Endothelial cell of umbilical vein (primary cell): ENCODE measurements at regions not wholly inside any gene's neighbourhood (a gene's known extent, or its start where the extent isn't known, plus 50 kb on each side); places are given as distances from the start of the nearest gene placed in this dataset.

Experiments
- BruUV-seq: library from RNA; stranded (reverse); fragments of 400-500 nt; replicated peaks from 2 replicates; lab custom pipeline; 2021; lab: Mats Ljungman, UMichigan
- CTCF ChIA-PET: fragments of 300-600, 350-600 bp; sonication (Branson Sonifier 250); formaldehyde crosslinking; loops from one replicate; lab custom pipeline; 2021; ENCODE audit warnings: antibody characterized with exemption, inconsistent platforms; lab: Charles Lee
- POLR2A ChIA-PET: fragments of 300-600, 350-600 bp; sonication (Branson Sonifier 250); formaldehyde crosslinking; loops from one replicate; lab custom pipeline; 2021; ENCODE audit warnings: antibody characterized with exemption, inconsistent platforms; lab: Charles Lee
- DNase-seq: peaks from one replicate; pipeline ENCODE4 v3.0.0-alpha.2; 2011; ENCODE audit warnings: low read depth, low spot score
- FAIRE-seq: peaks from 2 replicates; lab custom pipeline; 2011; peaks lifted over from hg19 to GRCh38; lab: Jason Lieb, UNC
- H2AFZ ChIP-seq: 2 replicates; pipeline ENCODE4 v1.6.0; 2012; ENCODE audit warnings: low read depth, low read length, control low read depth, inconsistent platforms
- H3K27ac ChIP-seq: 2 replicates; pipeline ENCODE4 v1.5.1; 2011; ENCODE audit warnings: low read depth, mild to moderate bottlenecking, control low read depth, low read length, moderate library complexity; ENCODE audit not compliant: insufficient read depth
- H3K27me3 ChIP-seq, 2 experiments: 2 replicates each; pipeline versions ENCODE4 v1.6.0 to v1.6.1; 2011; ENCODE audit warnings: low read length in 2 of 2, mixed read lengths in 1 of 2; ENCODE audit not compliant: control insufficient read depth in 2 of 2, insufficient read depth in 2 of 2
- H3K36me3 ChIP-seq, 2 experiments: 2 replicates in 1 of 2; 3 replicates in 1 of 2; pipeline ENCODE4 v1.5.1; 2011; ENCODE audit warnings: low read length in 2 of 2, mild to moderate bottlenecking in 1 of 2, moderate library complexity in 1 of 2; ENCODE audit not compliant: control insufficient read depth in 2 of 2, insufficient read depth in 2 of 2; ENCODE audit errors: extremely low read depth in 1 of 2
- H3K4me1 ChIP-seq: 3 replicates; pipeline ENCODE4 v1.5.1; 2011; ENCODE audit warnings: mild to moderate bottlenecking, low read length; ENCODE audit not compliant: control insufficient read depth, insufficient read depth; ENCODE audit errors: extremely low read depth
- H3K4me2 ChIP-seq: 2 replicates; pipeline ENCODE4 v1.6.1; 2011; ENCODE audit warnings: low read length, control low read depth, mixed read lengths; ENCODE audit not compliant: insufficient read depth
- H3K4me3 ChIP-seq, 3 experiments: fragments of 200-600 bp in 1 of 3; sonication (generic), shearing (Covaris generic) in 1 of 3; replicated peaks in 1 of 3; 2 replicates each; pipeline ENCODE4 v1.5.1; 2011 to 2016; ENCODE audit warnings: control low read depth in 3 of 3, low read length in 3 of 3, mild to moderate bottlenecking in 2 of 3, inconsistent platforms in 1 of 3, low read depth in 1 of 3, moderate library complexity in 1 of 3; ENCODE audit not compliant: insufficient read depth in 1 of 3
- H3K79me2 ChIP-seq: 2 replicates; pipeline ENCODE4 v1.6.0; 2012; ENCODE audit warnings: low read length, inconsistent platforms; ENCODE audit not compliant: control insufficient read depth, insufficient read depth
- H3K9ac ChIP-seq: replicated peaks from 2 replicates; pipeline ENCODE3; 2011; ENCODE audit warnings: low read length, control low read depth; ENCODE audit not compliant: insufficient read depth; ENCODE audit errors: extremely low read depth
- H3K9me1 ChIP-seq: replicated peaks from 3 replicates; pipeline ENCODE4 v1.6.0; 2011; ENCODE audit warnings: mild to moderate bottlenecking, low read length; ENCODE audit not compliant: control insufficient read depth, insufficient read depth; ENCODE audit errors: extremely low read depth
- H3K9me3 ChIP-seq: replicated peaks from 2 replicates; pipeline ENCODE4 v1.5.1; 2012; ENCODE audit warnings: low read length, inconsistent platforms; ENCODE audit not compliant: control insufficient read depth, insufficient read depth
- H4K20me1 ChIP-seq: replicated peaks from 2 replicates; pipeline ENCODE3; 2011; ENCODE audit warnings: mild to moderate bottlenecking, low read length; ENCODE audit not compliant: control insufficient read depth, insufficient read depth; ENCODE audit errors: extremely low read depth
- CTCF ChIP-seq, 2 donors: IDR thresholded peaks; 1 replicate in 1 of 2; 2 replicates in 1 of 2; pipeline ENCODE4 v1.5.1; 2011; ENCODE audit warnings: low read length in 2 of 2, mild to moderate bottlenecking in 2 of 2, moderate library complexity in 2 of 2, control low read depth in 1 of 2, inconsistent platforms in 1 of 2, low read depth in 1 of 2; ENCODE audit not compliant: insufficient read depth in 1 of 2; ENCODE audit errors: extremely low read depth in 1 of 2
- EZH2 ChIP-seq: IDR thresholded peaks from 2 replicates; pipeline ENCODE4 v1.6.1; 2012; ENCODE audit warnings: borderline replicate concordance, low read depth, mild to moderate bottlenecking, moderate library complexity, low read length, inconsistent platforms; ENCODE audit not compliant: severe bottlenecking
- FOS ChIP-seq: IDR thresholded peaks from 2 replicates; pipeline ENCODE4 v1.6.1; 2011; ENCODE audit warnings: mild to moderate bottlenecking, low read length, moderate library complexity, borderline replicate concordance; ENCODE audit not compliant: insufficient read depth
- GATA2 ChIP-seq: IDR thresholded peaks from 2 replicates; pipeline ENCODE4 v1.7.0; 2011; ENCODE audit warnings: low read depth, mild to moderate bottlenecking, moderate library complexity, mixed read lengths, low read length; ENCODE audit not compliant: insufficient read length, insufficient read depth
- JUN ChIP-seq: IDR thresholded peaks from 2 replicates; pipeline ENCODE4 v1.6.1; 2011; ENCODE audit warnings: borderline replicate concordance, low read depth; ENCODE audit not compliant: insufficient read length, insufficient read depth
- MAX ChIP-seq: IDR thresholded peaks from 2 replicates; pipeline ENCODE4 v1.6.1; 2011; ENCODE audit not compliant: insufficient read depth, insufficient read length
- MYC ChIP-seq: IDR thresholded peaks from one replicate; pipeline ENCODE4 v1.6.1; 2011; ENCODE audit warnings: mild to moderate bottlenecking, low read depth, low read length
- POLR2A ChIP-seq: IDR thresholded peaks from 2 replicates; pipeline ENCODE4 v1.6.1; 2012; ENCODE audit warnings: low read depth, mild to moderate bottlenecking, control low read depth, low read length
- POLR2AphosphoS5 ChIP-seq: IDR thresholded peaks from 2 replicates; pipeline ENCODE4 v1.6.1; 2012; ENCODE audit warnings: low read depth, mild to moderate bottlenecking, control low read depth, low read length, moderate library complexity; ENCODE audit not compliant: insufficient read depth
- dilution Hi-C: fragments of 300-500 bp; cut with MboI; formaldehyde crosslinking; loops from one replicate; pipeline ENCODE4 v1.15.0; 2019; ENCODE audit warnings: low sequenced_read_pairs; ENCODE audit not compliant: extremely low pct_ligation_motif_present
- intact Hi-C: fragments of 100-400 bp; cut with micrococcal nuclease; formaldehyde crosslinking; loops from one replicate; pipeline ENCODE4 v1.10.0; 2022

GRCh38 chr10:31723106-31723750, 205.4 kb downstream of the ARHGAP12 start:
- H4K20me1 ChIP-seq: no peaks in the 10 kb centered on the region
- H3K4me1 ChIP-seq: no peaks in the 10 kb centered on the region
- no peak for DNase-seq
- H3K27me3 ChIP-seq: peaks cover 0 to under 1% of the 10 kb centered on the region in 2 experiments
- CTCF ChIA-PET: interaction anchor here (1.8 kb wide), 1 partner anchor 22 kb away, joined by 3 read pairs; no protein-coding TSS in a partner anchor
- no peak overlapping the region for H3K4me3 ChIP-seq
- no peak overlapping the region for H3K27ac ChIP-seq
- POLR2A ChIA-PET: no interaction called here
- dilution Hi-C loops (no loop called here), intact Hi-C loops (no loop called here)
- H3K9me3 ChIP-seq: no peaks in the 10 kb centered on the region
- H3K79me2 ChIP-seq: no peaks in the 10 kb centered on the region
- H3K4me2 ChIP-seq: no peak overlapping the region
- H3K36me3 ChIP-seq: no peaks in the 10 kb centered on the region
- no TSS peak for BruUV-seq
- H3K9ac ChIP-seq: no peak overlapping the region
- no peak overlapping the region for H2AFZ ChIP-seq
- TF ChIP-seq CTCF (IDR thresholded peaks at IDR 0.05; ENCODE audit: extremely low read depth in 1 of 2, insufficient read depth in 1 of 2, low read depth in 1 of 2, low read length in 2 of 2) (no peak), MAX (no peak), JUN (no peak), POLR2A (no peak), FOS (no peak), GATA2 (no peak), POLR2AphosphoS5 (no peak), MYC (no peak), EZH2 (no peak)
- no peak for FAIRE-seq
- no peaks in the 10 kb centered on the region for H3K9me1 ChIP-seq
